ENCODE measurements at regions not wholly inside any gene's neighbourhood (a gene's known extent, or its start where the extent isn't known, plus 50 kb on each side); places are given as distances from the start of the nearest gene placed in this dataset.

GRCh38 chr2:239487272-239487671, 86.5 kb upstream of the HDAC4 start:
- TF ChIP-seq CTCF (IDR thresholded peaks at IDR 0.05) (no peak), POLR2A (IDR thresholded peaks at IDR 0.05) (no peak)
